VCaP (cell line): ENCODE measurements at regions not wholly inside any gene's neighbourhood (a gene's known extent, or its start where the extent isn't known, plus 50 kb on each side); places are given as distances from the start of the nearest gene placed in this dataset.

Experiments
- H3K27ac ChIP-seq: fragments of 450-650 bp; 2 replicates; pipeline ENCODE4 v1.5.1; 2017
- CTCF ChIP-seq: fragments of 450-650 bp; conservative IDR thresholded peaks from 2 replicates; pipeline ENCODE4 v1.5.1; 2017; ENCODE audit warnings: mild to moderate bottlenecking, moderate library complexity

DNA sequence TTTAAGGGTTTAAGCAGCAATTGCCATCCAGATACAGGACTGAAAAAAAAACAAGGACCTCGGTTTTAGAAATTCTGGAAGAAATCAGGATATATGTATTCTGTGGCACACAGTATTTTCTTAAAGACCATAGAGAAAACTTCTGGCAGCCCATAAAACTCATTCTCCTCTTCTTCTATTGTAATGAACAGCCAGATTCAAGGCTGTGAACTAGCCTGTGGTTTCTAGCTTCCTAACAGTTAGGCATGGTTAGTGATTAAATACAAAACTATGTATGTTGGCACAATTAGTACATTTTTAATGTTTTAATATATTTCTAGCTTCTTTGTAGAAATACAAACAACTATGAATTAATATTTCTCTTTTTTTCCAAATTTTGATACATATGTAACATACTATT is 555.7 kb downstream of the DSC3 start:
- no peak overlapping the region for H3K27ac ChIP-seq
- TF ChIP-seq CTCF: no peak

DNA sequence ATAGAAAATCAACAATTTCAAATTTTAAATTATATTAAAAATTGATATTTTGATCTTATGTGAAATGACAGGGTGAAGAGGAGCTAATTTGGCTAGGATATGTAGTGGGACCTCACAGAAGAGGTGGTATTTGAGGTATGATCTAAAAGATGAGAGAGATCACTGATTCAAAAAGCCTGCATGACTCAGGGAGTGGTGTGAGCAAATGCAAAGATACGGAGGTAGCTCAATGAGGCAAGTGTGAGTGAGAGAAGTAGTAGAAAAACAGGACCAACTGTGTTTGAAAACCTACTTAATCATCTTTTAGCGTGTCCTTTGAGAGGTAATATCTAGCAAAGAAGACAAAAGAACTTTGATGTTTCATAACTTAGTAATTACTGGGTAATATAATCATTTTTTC is 557.5 kb downstream of the DSC3 start:
- no peak overlapping the region for H3K27ac ChIP-seq

DNA sequence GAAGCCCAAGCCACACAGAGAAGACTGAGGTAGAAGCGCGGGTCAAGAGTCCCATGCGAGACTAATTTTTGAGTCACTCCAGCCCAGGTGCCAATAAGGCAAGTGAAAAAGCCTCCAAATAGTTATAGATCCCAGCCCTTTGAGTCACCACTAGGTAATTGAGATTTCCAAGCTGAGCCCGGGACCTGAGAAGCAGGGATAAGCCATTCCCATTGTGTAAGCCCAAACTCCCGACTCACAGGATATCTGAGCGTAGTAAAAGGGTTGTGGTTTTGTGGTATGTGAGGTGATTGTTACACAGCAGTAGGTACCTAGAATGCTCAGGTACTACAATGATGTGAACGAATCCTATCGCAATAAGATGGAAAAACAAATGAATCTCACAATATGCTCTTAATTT is 560.7 kb downstream of the DSC3 start:
- TF ChIP-seq CTCF: no peak
- no peak overlapping the region for H3K27ac ChIP-seq

More for the DNA sequence above, 557.5 kb downstream of the DSC3 start:
- TF ChIP-seq CTCF: no peak

- no peak overlapping the region for H3K27ac ChIP-seq
- no peak for TF ChIP-seq CTCF
Measured at GRCh38 chr18:30469091-30469490, 573.5 kb downstream of the DSC3 start.

DNA sequence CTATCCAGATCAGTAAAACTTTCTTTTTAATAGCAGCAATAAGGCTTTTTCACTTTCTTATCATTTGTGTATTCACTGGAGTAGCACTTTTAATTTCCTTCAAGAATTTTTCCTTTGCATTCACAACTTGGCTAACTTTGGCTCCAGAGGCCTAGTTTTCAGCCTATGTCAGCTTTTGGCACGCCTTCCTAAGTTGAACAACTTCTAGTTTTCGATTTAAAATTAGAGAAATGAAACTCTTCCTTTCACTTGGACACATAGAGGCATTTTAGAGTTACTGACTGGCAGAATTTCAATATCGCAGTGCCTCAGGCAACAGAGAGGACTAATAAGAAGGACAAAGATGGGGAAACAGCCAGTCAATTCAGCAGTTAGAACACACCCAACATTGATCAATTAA is 577.4 kb downstream of the DSC3 start:
- no peak for TF ChIP-seq CTCF
- H3K27ac ChIP-seq: no peak overlapping the region

DNA sequence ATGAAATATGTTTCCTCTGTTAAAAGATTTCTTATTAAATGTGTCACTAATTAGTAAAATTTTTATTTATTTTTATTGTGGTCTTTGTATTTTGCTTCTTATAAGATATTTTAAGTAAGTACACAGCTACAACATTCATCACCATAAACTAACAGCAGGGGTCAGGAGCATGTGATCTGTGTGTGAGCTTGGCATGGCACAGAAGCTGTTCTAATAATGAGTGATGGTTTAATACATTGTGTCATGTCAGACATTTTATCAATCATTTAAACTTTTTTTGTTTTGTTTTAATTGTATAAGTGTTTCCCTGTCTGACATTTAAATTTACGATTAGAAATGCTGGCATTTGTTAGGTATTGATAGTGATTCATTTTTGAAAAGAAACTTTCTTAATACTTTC is 585.4 kb downstream of the DSC3 start:
- H3K27ac ChIP-seq: no peak overlapping the region
- no peak for TF ChIP-seq CTCF

DNA sequence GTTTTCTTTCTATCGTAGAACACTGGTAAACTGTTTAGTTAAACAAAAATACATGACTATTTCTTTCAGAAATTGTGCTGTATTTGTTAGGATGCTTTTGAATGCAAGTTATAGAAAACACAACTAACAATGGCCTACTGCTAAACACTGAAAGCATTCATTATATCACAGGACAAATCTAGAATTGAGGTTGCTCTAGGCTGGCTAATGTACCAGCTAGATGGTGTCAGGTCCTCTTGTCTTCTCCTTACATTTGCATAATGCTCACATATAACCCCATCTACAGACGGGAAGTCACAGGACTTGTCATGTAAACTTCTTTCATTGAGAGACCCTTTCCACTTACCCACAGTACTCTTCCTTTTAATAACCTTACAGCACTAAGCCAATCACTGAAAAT is 586.8 kb downstream of the DSC3 start:
- no peak for TF ChIP-seq CTCF

DNA sequence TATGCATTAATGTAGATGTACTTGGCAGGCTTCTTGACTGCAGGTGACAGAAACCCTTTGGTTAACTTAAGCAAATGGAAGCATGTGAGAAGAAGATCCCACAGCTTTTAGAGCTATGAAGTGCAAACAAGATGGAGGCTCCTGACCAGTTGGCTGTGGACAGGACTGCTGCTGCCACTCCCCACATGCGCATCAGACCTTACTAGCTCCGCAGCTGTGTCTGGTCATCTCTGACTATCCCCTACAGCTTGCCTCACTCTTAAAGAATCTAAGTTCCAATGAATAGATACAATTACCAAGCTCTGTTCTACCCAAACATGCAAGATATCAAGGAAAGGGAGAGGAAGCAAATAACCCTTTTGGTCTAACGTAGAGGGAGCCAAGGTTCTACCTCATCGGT is 587.6 kb downstream of the DSC3 start:
- H3K27ac ChIP-seq: no peak overlapping the region
- no peak for TF ChIP-seq CTCF

More for the DNA sequence above, 586.8 kb downstream of the DSC3 start:
- no peak overlapping the region for H3K27ac ChIP-seq
